HEK293 (cell line): ENCODE measurements at regions not wholly inside any gene's neighbourhood (a gene's known extent, or its start where the extent isn't known, plus 50 kb on each side); places are given as distances from the start of the nearest gene placed in this dataset.

Source experiments
- CTCF ChIA-PET: fragments of 350-600 bp; formaldehyde crosslinking; extraction: SDS; loops from one replicate; lab custom pipeline; 2021; ENCODE audit warnings: antibody characterized with exemption; lab: Yijun Ruan, JAX
- POLR2A ChIA-PET: fragments of 300-600 bp; formaldehyde crosslinking; extraction: SDS; loops from one replicate; lab custom pipeline; 2020; ENCODE audit warnings: antibody characterized with exemption, inconsistent platforms; lab: Yijun Ruan, JAX
- H3K27ac ChIP-seq: fragments of 200-500 bp; sonication (Bioruptor generic); 2 replicates; pipeline ENCODE4 v1.5.1; 2014; ENCODE audit warnings: low read depth, low read length, control low read depth, inconsistent platforms; ENCODE audit errors: extremely low read depth
- H3K36me3 ChIP-seq, 2 experiments: fragments of 200-500 bp in 1 of 2; sonication (Bioruptor generic) in 1 of 2; 1 replicate in 1 of 2; 2 replicates in 1 of 2; pipeline ENCODE4 v1.5.1; 2014 to 2017; ENCODE audit warnings: inconsistent platforms in 2 of 2, low read length in 2 of 2; ENCODE audit not compliant: control insufficient read depth in 2 of 2, insufficient read depth in 1 of 2
- H3K4me1 ChIP-seq: fragments of 200-500 bp; sonication (Bioruptor generic); 2 replicates; pipeline ENCODE4 v1.5.1; 2014; ENCODE audit warnings: mild to moderate bottlenecking, low read length, inconsistent platforms; ENCODE audit not compliant: control insufficient read depth, insufficient read depth
- H3K4me3 ChIP-seq: 2 replicates; pipeline ENCODE4 v1.5.1; 2011; ENCODE audit warnings: low read depth, mild to moderate bottlenecking, control low read depth, low read length, moderate library complexity
- H3K9me3 ChIP-seq: fragments of 200-500 bp; sonication (Bioruptor generic); 2 replicates; pipeline ENCODE4 v1.5.1; 2014; ENCODE audit warnings: low read depth, low read length, inconsistent platforms; ENCODE audit not compliant: control insufficient read depth, insufficient read depth
- BCL11A ChIP-seq: fragments of 450-650 bp; formaldehyde crosslinking; IDR thresholded peaks from 2 replicates; pipeline ENCODE4 v1.5.1; 2016; ENCODE audit warnings: low read depth, missing biosample characterization, missing genetic modification characterization
- GLI4 ChIP-seq: fragments of 450-650 bp; formaldehyde crosslinking; IDR thresholded peaks from 2 replicates; pipeline ENCODE4 v1.5.1; 2016; ENCODE audit warnings: missing biosample characterization, missing genetic modification characterization
- SCRT1 ChIP-seq: fragments of 450-650 bp; formaldehyde crosslinking; IDR thresholded peaks from 2 replicates; pipeline ENCODE4 v1.5.1; 2016; ENCODE audit warnings: missing biosample characterization, missing genetic modification characterization, borderline replicate concordance
- SCRT2 ChIP-seq: fragments of 450-650 bp; formaldehyde crosslinking; IDR thresholded peaks from 2 replicates; pipeline ENCODE4 v1.5.1; 2016; ENCODE audit warnings: missing biosample characterization, missing genetic modification characterization
- ZBTB21 ChIP-seq: fragments of 450-650 bp; formaldehyde crosslinking; IDR thresholded peaks from 2 replicates; pipeline ENCODE4 v1.5.1; 2017; ENCODE audit warnings: missing biosample characterization, missing genetic modification characterization
- ZFHX2 ChIP-seq: fragments of 450-650 bp; formaldehyde crosslinking; conservative IDR thresholded peaks from 2 replicates; pipeline ENCODE4 v1.5.1; 2016; ENCODE audit warnings: missing biosample characterization, missing genetic modification characterization
- ZNF10 ChIP-seq: fragments of 450-650 bp; formaldehyde crosslinking; IDR thresholded peaks from 2 replicates; pipeline ENCODE4 v1.5.1; 2017; ENCODE audit warnings: missing biosample characterization, missing genetic modification characterization
- ZNF112 ChIP-seq: fragments of 450-650 bp; formaldehyde crosslinking; IDR thresholded peaks from 2 replicates; pipeline ENCODE4 v1.5.0; 2017; ENCODE audit warnings: missing biosample characterization, missing genetic modification characterization
- ZNF155 ChIP-seq: fragments of 450-650 bp; formaldehyde crosslinking; IDR thresholded peaks from 2 replicates; pipeline ENCODE4 v1.5.1; 2016; ENCODE audit warnings: missing biosample characterization, missing genetic modification characterization
- ZNF221 ChIP-seq: fragments of 450-650 bp; formaldehyde crosslinking; IDR thresholded peaks from 2 replicates; pipeline ENCODE4 v1.5.1; 2017; ENCODE audit warnings: missing biosample characterization, missing genetic modification characterization, borderline replicate concordance
- ZNF501 ChIP-seq: fragments of 450-650 bp; formaldehyde crosslinking; IDR thresholded peaks from 2 replicates; pipeline ENCODE4 v1.5.1; 2016; ENCODE audit warnings: missing biosample characterization, missing genetic modification characterization
- ZNF600 ChIP-seq: fragments of 450-650 bp; formaldehyde crosslinking; IDR thresholded peaks from 2 replicates; pipeline ENCODE4 v1.5.1; 2016; ENCODE audit warnings: missing biosample characterization, missing genetic modification characterization
- TF ChIP-seq, protein P1 (sequence below): fragments of 450-650 bp; formaldehyde crosslinking; conservative IDR thresholded peaks from 2 replicates; pipeline ENCODE4 v1.5.1; 2016; ENCODE audit warnings: low read depth, missing biosample characterization, missing genetic modification characterization
- TF ChIP-seq, protein P2 (sequence below): fragments of 450-650 bp; formaldehyde crosslinking; IDR thresholded peaks from 2 replicates; pipeline ENCODE4 v1.5.0; 2017; ENCODE audit warnings: missing biosample characterization, missing genetic modification characterization, borderline replicate concordance
- TF ChIP-seq, protein P3 (sequence below): fragments of 450-650 bp; formaldehyde crosslinking; IDR thresholded peaks from 2 replicates; pipeline ENCODE4 v1.5.1; 2016; ENCODE audit warnings: missing biosample characterization, missing genetic modification characterization

DNA sequence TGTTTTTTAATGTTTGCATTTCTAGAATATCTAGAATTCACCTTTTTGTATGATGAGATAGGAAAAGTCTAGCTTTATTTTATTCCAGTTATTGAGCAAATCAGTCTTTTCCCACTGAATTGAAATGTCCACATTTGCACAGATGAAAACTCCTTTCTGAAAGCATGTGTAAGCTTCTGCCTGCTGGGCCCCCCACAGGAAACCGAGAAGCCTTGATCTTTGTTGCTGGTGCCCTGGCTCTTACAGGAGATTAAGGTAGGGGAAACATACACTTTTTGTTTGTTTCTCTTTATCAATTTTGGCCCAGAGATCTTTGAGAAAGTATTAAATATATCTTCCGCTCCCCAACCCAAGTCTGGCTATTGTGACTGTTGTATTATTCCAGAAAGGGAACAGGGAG is 87.2 kb upstream of the GNAZ start:
- POLR2A ChIA-PET = no interaction called here
- Histone ChIP-seq H3K27ac (no peak overlapping the region), H3K9me3 (no peaks in the 10 kb centered on the region), H3K4me3 (no peak overlapping the region), H3K4me1 (no peaks in the 10 kb centered on the region), H3K36me3 (no peaks in the 10 kb centered on the region)
- CTCF ChIA-PET = interaction anchor here (0.8 kb wide), 1 partner anchor 10 kb away, joined by 3 read pairs; no protein-coding TSS in a partner anchor
- TF ChIP-seq, protein P1, sequence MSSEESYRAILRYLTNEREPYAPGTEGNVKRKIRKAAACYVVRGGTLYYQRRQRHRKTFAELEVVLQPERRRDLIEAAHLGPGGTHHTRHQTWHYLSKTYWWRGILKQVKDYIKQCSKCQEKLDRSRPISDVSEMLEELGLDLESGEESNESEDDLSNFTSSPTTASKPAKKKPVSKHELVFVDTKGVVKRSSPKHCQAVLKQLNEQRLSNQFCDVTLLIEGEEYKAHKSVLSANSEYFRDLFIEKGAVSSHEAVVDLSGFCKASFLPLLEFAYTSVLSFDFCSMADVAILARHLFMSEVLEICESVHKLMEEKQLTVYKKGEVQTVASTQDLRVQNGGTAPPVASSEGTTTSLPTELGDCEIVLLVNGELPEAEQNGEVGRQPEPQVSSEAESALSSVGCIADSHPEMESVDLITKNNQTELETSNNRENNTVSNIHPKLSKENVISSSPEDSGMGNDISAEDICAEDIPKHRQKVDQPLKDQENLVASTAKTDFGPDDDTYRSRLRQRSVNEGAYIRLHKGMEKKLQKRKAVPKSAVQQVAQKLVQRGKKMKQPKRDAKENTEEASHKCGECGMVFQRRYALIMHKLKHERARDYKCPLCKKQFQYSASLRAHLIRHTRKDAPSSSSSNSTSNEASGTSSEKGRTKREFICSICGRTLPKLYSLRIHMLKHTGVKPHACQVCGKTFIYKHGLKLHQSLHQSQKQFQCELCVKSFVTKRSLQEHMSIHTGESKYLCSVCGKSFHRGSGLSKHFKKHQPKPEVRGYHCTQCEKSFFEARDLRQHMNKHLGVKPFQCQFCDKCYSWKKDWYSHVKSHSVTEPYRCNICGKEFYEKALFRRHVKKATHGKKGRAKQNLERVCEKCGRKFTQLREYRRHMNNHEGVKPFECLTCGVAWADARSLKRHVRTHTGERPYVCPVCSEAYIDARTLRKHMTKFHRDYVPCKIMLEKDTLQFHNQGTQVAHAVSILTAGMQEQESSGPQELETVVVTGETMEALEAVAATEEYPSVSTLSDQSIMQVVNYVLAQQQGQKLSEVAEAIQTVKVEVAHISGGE (tag by site-specific recombination) = no peak
- TF ChIP-seq ZNF501 (tag by site-specific recombination) (no peak), ZNF221 (tag by site-specific recombination) (no peak)

DNA sequence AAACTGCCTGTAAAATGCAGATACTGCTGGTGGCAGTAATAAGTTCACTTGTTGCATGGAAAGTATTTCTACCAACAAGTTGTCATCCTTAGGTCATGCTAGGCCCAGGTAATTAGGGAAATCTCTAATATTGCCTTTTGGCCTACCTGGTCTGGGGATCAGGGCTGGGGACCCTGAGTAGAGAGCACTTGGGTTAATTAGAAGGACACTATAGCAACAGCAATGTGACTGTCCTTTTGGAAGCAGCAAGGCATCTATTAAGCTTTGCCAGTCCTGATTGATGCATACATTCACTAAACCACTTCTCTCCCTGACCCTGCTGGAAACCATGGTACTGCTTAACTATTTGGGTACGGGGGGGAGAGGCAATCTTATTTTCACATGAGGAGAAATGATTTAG is 86.5 kb upstream of the GNAZ start:
- H3K27ac ChIP-seq = no peak overlapping the region
- H3K4me1 ChIP-seq = no peaks in the 10 kb centered on the region
- H3K36me3 ChIP-seq = no peaks in the 10 kb centered on the region
- no peaks in the 10 kb centered on the region for H3K9me3 ChIP-seq
- TF ChIP-seq ZNF600 (tag by site-specific recombination) = no peak
- no peak for TF ChIP-seq SCRT1 (tag by site-specific recombination)
- no peak for TF ChIP-seq ZNF155 (tag by site-specific recombination)
- peak; percentile 58 for TF ChIP-seq SCRT2 (tag by site-specific recombination)
- TF ChIP-seq BCL11A (tag by site-specific recombination) = no peak
- TF ChIP-seq, all 188 proteins: peak for 1
- no peak overlapping the region for H3K4me3 ChIP-seq
- CTCF ChIA-PET = no interaction called here
- POLR2A ChIA-PET = no interaction called here

DNA sequence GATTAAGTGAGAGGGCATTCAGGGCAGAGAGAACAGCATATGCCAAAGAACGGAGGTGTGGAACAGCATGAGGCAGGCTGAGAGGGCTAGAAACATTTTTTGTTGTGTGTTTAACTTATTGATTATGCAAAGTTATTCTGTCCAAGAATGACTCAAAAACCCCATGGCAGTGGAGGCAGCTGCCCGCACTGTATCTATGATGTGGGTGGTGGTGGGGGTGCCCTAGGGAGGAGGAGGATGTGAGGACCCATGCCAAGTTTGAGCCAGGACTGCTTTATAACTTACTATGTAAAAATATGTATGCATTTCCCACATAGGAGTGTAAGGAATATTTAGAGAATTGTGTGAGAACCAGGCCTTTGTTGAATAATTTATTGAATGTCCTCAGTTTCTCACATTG is 85.4 kb upstream of the GNAZ start:
- no peak for TF ChIP-seq ZBTB21 (tag by site-specific recombination)
- TF ChIP-seq ZNF112 = no peak
- no peak for TF ChIP-seq ZNF600 (tag by site-specific recombination)
- no peak for TF ChIP-seq GLI4
- no peak for TF ChIP-seq ZNF10
- TF ChIP-seq ZNF155 (tag by site-specific recombination) = no peak
- TF ChIP-seq, protein P2, sequence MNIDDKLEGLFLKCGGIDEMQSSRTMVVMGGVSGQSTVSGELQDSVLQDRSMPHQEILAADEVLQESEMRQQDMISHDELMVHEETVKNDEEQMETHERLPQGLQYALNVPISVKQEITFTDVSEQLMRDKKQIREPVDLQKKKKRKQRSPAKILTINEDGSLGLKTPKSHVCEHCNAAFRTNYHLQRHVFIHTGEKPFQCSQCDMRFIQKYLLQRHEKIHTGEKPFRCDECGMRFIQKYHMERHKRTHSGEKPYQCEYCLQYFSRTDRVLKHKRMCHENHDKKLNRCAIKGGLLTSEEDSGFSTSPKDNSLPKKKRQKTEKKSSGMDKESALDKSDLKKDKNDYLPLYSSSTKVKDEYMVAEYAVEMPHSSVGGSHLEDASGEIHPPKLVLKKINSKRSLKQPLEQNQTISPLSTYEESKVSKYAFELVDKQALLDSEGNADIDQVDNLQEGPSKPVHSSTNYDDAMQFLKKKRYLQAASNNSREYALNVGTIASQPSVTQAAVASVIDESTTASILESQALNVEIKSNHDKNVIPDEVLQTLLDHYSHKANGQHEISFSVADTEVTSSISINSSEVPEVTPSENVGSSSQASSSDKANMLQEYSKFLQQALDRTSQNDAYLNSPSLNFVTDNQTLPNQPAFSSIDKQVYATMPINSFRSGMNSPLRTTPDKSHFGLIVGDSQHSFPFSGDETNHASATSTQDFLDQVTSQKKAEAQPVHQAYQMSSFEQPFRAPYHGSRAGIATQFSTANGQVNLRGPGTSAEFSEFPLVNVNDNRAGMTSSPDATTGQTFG (tag by site-specific recombination) = no peak
- TF ChIP-seq, protein P3, sequence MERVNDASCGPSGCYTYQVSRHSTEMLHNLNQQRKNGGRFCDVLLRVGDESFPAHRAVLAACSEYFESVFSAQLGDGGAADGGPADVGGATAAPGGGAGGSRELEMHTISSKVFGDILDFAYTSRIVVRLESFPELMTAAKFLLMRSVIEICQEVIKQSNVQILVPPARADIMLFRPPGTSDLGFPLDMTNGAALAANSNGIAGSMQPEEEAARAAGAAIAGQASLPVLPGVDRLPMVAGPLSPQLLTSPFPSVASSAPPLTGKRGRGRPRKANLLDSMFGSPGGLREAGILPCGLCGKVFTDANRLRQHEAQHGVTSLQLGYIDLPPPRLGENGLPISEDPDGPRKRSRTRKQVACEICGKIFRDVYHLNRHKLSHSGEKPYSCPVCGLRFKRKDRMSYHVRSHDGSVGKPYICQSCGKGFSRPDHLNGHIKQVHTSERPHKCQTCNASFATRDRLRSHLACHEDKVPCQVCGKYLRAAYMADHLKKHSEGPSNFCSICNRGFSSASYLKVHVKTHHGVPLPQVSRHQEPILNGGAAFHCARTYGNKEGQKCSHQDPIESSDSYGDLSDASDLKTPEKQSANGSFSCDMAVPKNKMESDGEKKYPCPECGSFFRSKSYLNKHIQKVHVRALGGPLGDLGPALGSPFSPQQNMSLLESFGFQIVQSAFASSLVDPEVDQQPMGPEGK (tag by site-specific recombination) = no peak
- no peak for TF ChIP-seq ZFHX2
- H3K9me3 ChIP-seq = no peaks in the 10 kb centered on the region
- CTCF ChIA-PET = no interaction called here
- no peak overlapping the region for H3K27ac ChIP-seq
- no peaks in the 10 kb centered on the region for H3K36me3 ChIP-seq
- no peaks in the 10 kb centered on the region for H3K4me1 ChIP-seq
- no peak overlapping the region for H3K4me3 ChIP-seq
- POLR2A ChIA-PET = no interaction called here
